Aorta (tissue), 5 donors: ENCODE measurements at regions not wholly inside any gene's neighbourhood (a gene's known extent, or its start where the extent isn't known, plus 50 kb on each side); places are given as distances from the start of the nearest gene placed in this dataset.

Experiments
- ATAC-seq: fragments of 200-7000 bp; cut with Tn5 transposase; one replicate; pipeline ENCODE4 v1.9.1; 2022; ENCODE audit warnings: moderate library complexity; ENCODE audit not compliant: low FRiP score
- DNase-seq, 2 donors: peaks; one replicate each; pipeline ENCODE4 v3.0.0-alpha.2; 2020
- H3K27ac ChIP-seq, 2 donors: one replicate each; pipeline ENCODE4 v1.5.1; 2013; ENCODE audit warnings: low read length in 2 of 2, mild to moderate bottlenecking in 2 of 2, moderate library complexity in 2 of 2, control low read depth in 1 of 2, inconsistent platforms in 1 of 2, low read depth in 1 of 2
- H3K27me3 ChIP-seq, 2 donors: one replicate each; pipeline ENCODE4 v1.6.1; 2013; ENCODE audit warnings: control low read depth in 1 of 2, low read length in 1 of 2, mild to moderate bottlenecking in 1 of 2, moderate library complexity in 1 of 2; ENCODE audit not compliant: insufficient read depth in 2 of 2, control insufficient read depth in 1 of 2
- H3K36me3 ChIP-seq, 2 donors: one replicate each; pipeline ENCODE4 v1.6.1; 2013; ENCODE audit warnings: control low read depth in 1 of 2, low read length in 1 of 2, mild to moderate bottlenecking in 1 of 2; ENCODE audit not compliant: insufficient read depth in 2 of 2, control insufficient read depth in 1 of 2
- H3K4me1 ChIP-seq, 2 donors: one replicate each; pipeline ENCODE4 v1.6.1; 2013; ENCODE audit warnings: low read length in 2 of 2, control low read depth in 1 of 2, mild to moderate bottlenecking in 1 of 2, moderate library complexity in 1 of 2; ENCODE audit not compliant: insufficient read depth in 2 of 2, control insufficient read depth in 1 of 2
- H3K4me3 ChIP-seq, 2 donors: one replicate each; pipeline ENCODE4 v1.5.1; 2013; ENCODE audit warnings: low read length in 2 of 2, control low read depth in 1 of 2, mild to moderate bottlenecking in 1 of 2
- H3K9me3 ChIP-seq: one replicate; pipeline ENCODE4 v1.6.1; 2013; ENCODE audit warnings: mild to moderate bottlenecking, low read length; ENCODE audit not compliant: control insufficient read depth
- WGBS, 2 donors: extraction: QIAGEN DNeasy Blood & Tissue Kit; methylation state at CpG; one replicate each; pipeline ENCODE4 v1.1.7; 2013; 5-methylcytosine and 5-hydroxymethylcytosine counted together
- intact Hi-C, 2 donors: fragments of 100-400 bp; cut with DNase I; formaldehyde crosslinking; loops; one replicate each; pipeline versions ENCODE4 v1.14.2 to v1.15.0; 2022
- donor health status: healthy with polysubstance abuse.
- donor health status: Bipolar disorder and iron deficiency.
- donor health status: DM: no; HTN: no; CAD: no.
- donor health status: DM: no; HTN: no; CAD: no.
- donor health status: DM: yes; HTN: yes; CAD: no.

DNA sequence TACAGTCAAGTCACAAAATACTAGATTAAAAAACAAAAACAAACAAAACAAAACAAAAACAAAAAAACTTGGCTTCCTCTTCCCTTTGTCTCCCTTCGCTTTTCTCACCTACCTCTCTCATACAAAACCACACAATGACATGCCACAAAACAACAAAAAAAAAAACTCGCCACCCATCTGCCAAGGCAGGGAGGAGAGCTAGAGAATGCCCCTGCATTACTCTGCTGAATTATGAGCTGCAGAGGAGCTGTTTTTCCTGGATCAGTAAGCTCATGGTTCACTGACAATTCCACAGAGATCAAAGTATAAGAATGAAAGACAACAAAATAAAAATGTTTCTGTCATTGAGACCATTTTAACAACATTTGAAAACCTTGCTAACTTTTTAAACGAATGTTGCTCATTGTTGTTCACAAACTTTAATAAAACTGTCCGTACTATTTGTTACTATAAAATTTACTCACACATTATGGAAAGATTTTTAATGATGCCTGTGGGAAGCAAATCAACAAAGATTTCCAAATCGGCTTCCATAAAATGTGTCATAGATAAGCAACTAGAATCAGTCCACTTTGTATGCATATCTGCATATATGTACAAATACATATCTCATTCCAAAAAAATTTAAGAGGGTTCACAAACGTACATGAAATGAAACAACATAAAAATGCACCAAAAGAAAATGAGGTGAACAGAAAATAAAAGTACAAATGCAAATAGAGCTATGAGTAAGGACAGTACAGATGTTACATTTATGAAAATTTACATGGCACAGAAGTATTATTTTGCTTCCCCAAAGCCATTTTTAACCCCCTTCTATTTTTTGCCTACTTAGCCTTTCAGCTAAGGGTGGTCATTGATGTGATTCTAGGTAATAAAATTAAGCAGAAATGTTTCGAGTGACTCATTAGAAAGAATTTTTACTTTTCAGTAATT lies 252.4 kb upstream of the FAT4 start:
- Histone ChIP-seq H3K27ac (no peak overlapping the region), H3K4me3 (no peak overlapping the region), H3K4me1 (no peaks in the 10 kb centered on the region), H3K36me3 (no peaks in the 10 kb centered on the region), H3K9me3 (no peaks in the 10 kb centered on the region), H3K27me3 (no peaks in the 10 kb centered on the region)
- no peak for ATAC-seq
- DNase-seq = no peak
- intact Hi-C loops = no loop called here
- WGBS, 2 donors = 75 to 79% methylated on average over 7 of the region's 7 CpGs

DNA sequence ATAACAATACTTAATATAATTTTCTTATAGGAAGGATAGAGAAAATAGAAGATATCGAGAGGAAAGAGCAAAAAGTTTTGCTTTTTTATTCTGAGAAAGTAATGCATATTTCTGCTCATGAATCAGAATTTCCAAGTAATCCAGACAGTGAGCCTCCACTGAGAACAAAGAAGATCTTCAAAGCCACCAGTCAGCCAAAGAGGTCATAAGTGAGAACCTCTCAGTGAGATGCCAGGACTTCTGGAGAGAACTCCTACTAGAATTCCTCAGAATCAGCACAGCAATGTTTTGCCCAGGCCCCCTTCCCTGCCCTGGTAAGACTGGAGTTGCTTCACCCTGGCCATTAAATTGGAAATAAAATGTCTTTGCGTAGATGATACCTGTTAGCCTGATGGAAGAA lies 254.4 kb upstream of the FAT4 start:
- Histone ChIP-seq H3K27me3 (no peaks in the 10 kb centered on the region), H3K27ac (no peak overlapping the region), H3K36me3 (no peaks in the 10 kb centered on the region), H3K9me3 (no peaks in the 10 kb centered on the region), H3K4me3 (no peak overlapping the region), H3K4me1 (no peaks in the 10 kb centered on the region)
- no peak for ATAC-seq
- 69 to 70% methylated on average over 2 of the region's 2 CpGs for WGBS, 2 donors
- no peak for DNase-seq
- intact Hi-C loops = no loop called here

- ATAC-seq (no peak), DNase-seq (no peak)
- Histone ChIP-seq H3K4me1 (no peaks in the 10 kb centered on the region), H3K9me3 (no peaks in the 10 kb centered on the region), H3K36me3 (no peaks in the 10 kb centered on the region), H3K4me3 (no peak overlapping the region), H3K27me3 (no peaks in the 10 kb centered on the region), H3K27ac (no peak overlapping the region)
- intact Hi-C loops = loop anchor here in 1 of 2 donors (2.0 kb wide), 1 partner anchor 35 kb away; no protein-coding TSS in a partner anchor
- 22 to 26% methylated on average over 1 of the region's 1 CpG for WGBS, 2 donors
Measured at GRCh38 chr4:125049711-125050110, 265.0 kb upstream of the FAT4 start.

DNA sequence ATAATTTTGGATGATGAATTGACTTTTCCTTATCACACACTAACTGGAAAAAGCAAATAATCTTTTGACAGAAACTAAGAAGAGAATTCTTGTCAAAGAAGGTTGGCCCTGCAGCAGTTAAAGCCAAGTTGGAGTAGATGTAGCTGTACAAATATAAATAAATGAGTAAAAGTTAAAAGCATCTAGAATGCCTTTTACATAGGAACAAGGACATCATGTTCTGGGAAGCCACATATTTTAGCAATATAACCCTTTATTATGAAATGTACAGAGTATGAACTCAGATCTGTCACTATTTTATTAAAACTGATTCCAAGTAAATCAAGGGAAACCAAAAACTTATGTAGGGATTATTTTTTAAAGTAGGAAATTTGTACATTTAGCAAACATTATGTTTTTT lies 269.4 kb upstream of the FAT4 start:
- intact Hi-C loops = no loop called here
- no peak for ATAC-seq
- H3K36me3 ChIP-seq = no peaks in the 10 kb centered on the region
- H3K27ac ChIP-seq = no peak overlapping the region
- no peak for DNase-seq
- H3K27me3 ChIP-seq = no peaks in the 10 kb centered on the region
- no peak overlapping the region for H3K4me3 ChIP-seq
- H3K4me1 ChIP-seq = no peaks in the 10 kb centered on the region
- H3K9me3 ChIP-seq = no peaks in the 10 kb centered on the region

- DNase-seq (no peak), ATAC-seq (no peak)
- no peak overlapping the region for H3K27ac ChIP-seq
- intact Hi-C loops = no loop called here
- no peaks in the 10 kb centered on the region for H3K4me1 ChIP-seq
- no peak overlapping the region for H3K4me3 ChIP-seq
- no peaks in the 10 kb centered on the region for H3K36me3 ChIP-seq
- 2 to 7% methylated on average over 3 of the region's 3 CpGs for WGBS, 2 donors
- no peaks in the 10 kb centered on the region for H3K9me3 ChIP-seq
- no peaks in the 10 kb centered on the region for H3K27me3 ChIP-seq
Measured at GRCh38 chr4:125044886-125045285, 269.9 kb upstream of the FAT4 start.

DNA sequence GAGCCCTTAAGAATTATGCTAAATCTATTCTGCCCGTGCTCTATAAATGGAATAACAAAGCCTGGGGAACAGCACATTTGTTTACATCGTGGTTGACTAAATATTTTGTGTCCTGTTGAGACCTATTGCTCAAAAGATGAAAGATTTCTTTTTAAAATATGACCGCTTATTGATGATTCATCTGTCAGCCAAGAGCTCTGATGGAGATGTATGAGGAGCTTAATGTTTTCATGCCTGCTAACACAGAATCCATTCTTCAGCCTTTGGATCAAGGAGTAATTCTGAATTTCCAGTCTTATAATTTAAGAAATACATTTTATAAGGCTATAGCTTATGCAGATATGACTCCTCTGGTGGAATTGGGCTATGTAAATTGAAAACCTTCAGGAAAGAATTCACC lies 271.3 kb upstream of the FAT4 start:
- Histone ChIP-seq H3K27ac (no peak overlapping the region), H3K4me3 (no peak overlapping the region), H3K9me3 (no peaks in the 10 kb centered on the region), H3K4me1 (no peaks in the 10 kb centered on the region), H3K36me3 (no peaks in the 10 kb centered on the region), H3K27me3 (no peaks in the 10 kb centered on the region)
- DNase-seq (no peak), ATAC-seq (no peak)
- intact Hi-C loops = no loop called here
- 71 to 84% methylated on average over 3 of the region's 3 CpGs for WGBS, 2 donors

DNA sequence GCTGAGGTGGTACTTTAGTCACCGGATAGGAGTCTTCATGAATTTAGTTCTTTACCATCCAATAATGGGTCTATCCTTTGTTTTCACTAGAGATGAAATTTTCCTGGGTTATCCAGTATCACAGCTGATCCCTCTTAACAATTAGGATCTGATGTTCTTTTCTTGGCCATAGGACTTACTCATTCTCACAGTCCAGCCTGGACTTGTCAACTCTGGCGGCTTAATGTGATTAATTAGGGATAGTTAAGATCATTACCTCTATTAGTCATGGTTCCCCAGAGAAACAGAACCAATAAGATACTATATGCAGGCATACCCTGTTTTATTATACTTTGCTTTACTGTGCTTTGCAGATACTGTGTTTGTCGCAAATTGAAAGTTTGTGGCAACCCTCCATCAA lies 272.7 kb upstream of the FAT4 start:
- WGBS, 2 donors = 92 to 93% methylated on average over 3 of the region's 3 CpGs
- no peaks in the 10 kb centered on the region for H3K9me3 ChIP-seq
- intact Hi-C loops = no loop called here
- H3K4me3 ChIP-seq = no peak overlapping the region
- H3K27me3 ChIP-seq = no peaks in the 10 kb centered on the region
- H3K4me1 ChIP-seq = no peaks in the 10 kb centered on the region
- ATAC-seq = no peak
- no peaks in the 10 kb centered on the region for H3K36me3 ChIP-seq
- DNase-seq = no peak
- H3K27ac ChIP-seq = no peak overlapping the region

DNA sequence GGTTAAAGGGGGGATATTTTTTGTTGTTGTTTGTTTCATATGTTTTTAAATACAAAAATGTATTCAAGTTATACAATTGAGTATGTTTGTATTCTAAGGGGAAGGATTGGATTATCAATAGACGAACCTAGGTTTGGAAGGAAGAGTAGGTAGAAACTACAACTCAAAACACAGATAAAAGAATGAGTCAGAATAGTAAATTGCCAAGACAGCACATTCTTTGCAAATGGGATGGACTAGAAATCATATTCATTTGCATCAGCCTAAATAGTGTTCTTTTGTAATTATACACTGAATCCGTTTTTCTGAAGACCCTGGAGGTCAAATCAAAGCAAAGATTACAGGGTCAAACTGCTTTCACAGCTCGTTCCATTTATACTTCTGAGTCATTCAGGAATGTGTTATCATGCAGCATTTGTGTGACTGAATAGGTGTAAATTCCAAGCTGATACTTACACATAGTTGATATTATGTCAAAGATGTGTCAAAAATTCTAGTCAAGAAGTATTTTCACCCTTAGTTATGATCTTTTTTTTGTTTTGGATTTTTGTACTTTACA lies 273.3 kb upstream of the FAT4 start:
- ATAC-seq = no peak

GRCh38 chr4:125039550-125039949 lies 275.2 kb upstream of the FAT4 start:
- Histone ChIP-seq H3K9me3 (no peaks in the 10 kb centered on the region), H3K4me3 (no peak overlapping the region), H3K36me3 (no peaks in the 10 kb centered on the region), H3K27ac (no peak overlapping the region), H3K27me3 (no peaks in the 10 kb centered on the region), H3K4me1 (no peaks in the 10 kb centered on the region)
- intact Hi-C loops = no loop called here
- DNase-seq (no peak), ATAC-seq (no peak)
- 84 to 89% methylated on average over 5 of the region's 5 CpGs for WGBS, 2 donors

More for the DNA sequence above, 273.3 kb upstream of the FAT4 start:
- H3K4me1 ChIP-seq = no peaks in the 10 kb centered on the region
- no peak overlapping the region for H3K27ac ChIP-seq
- DNase-seq = no peak
- no peaks in the 10 kb centered on the region for H3K27me3 ChIP-seq
- H3K4me3 ChIP-seq = no peak overlapping the region
- 43 to 51% methylated on average over 3 of the region's 3 CpGs for WGBS, 2 donors
- H3K9me3 ChIP-seq = no peaks in the 10 kb centered on the region
- intact Hi-C loops = no loop called here
- no peaks in the 10 kb centered on the region for H3K36me3 ChIP-seq
